ENCODE measurements at regions not wholly inside any gene's neighbourhood (a gene's known extent, or its start where the extent isn't known, plus 50 kb on each side); places are given as distances from the start of the nearest gene placed in this dataset.

GRCh38 chr4:22870847-22871449 lies 178.2 kb downstream of the GBA3 start:
- peaks cover 3% of the 10 kb centered on the region for H3K9me3 Mint-ChIP-seq (ENCODE audit: insufficient read depth)

DNA sequence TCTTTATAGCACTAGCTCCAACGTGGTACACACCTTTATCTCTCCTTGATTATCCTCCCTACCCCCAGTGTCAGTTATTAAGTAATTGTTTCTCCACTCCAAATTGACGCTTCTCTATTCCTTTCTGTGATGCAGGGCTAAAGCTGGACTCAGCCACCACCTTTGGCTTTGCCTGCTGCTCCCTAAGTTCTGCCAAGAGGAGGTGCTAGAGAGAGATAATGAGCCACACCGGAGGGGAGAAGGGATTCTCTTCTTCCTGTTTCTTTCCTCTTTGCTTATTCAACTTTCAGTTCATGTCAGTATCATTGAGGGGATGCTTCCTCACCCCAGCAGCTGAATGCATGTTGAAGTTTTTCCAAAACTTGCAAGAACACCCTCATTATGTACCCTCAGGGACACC lies 176.5 kb downstream of the GBA3 start:
- H3K27ac ChIP-seq (ENCODE audit: low read length in 2 of 2) = no peak overlapping the region
- no peak overlapping the region for H3K4me2 ChIP-seq (replicated peaks; ENCODE audit: low read depth, low read length, poor library complexity, severe bottlenecking)
- peaks cover 3% of the 10 kb centered on the region for H3K9me3 Mint-ChIP-seq (ENCODE audit: insufficient read depth)
- H3K9me3 ChIP-seq (ENCODE audit: control extremely low read depth in 1 of 3, control insufficient read depth in 2 of 3, insufficient read depth in 1 of 3, low read length in 2 of 3) = no peaks in the 10 kb centered on the region
- H3K27ac Mint-ChIP-seq = no peak overlapping the region
- H2AFZ ChIP-seq (ENCODE audit: insufficient read depth, low read depth, low read length, poor library complexity, severe bottlenecking) = no peak overlapping the region
- ATAC-seq (ENCODE audit: low read depth) (no peak), DNase-seq (no peak)
- no peak for TF ChIP-seq EZH2 (IDR thresholded peaks at IDR 0.05; ENCODE audit: borderline replicate concordance, insufficient read depth, low read depth, low read length, poor library complexity, severe bottlenecking)
- TF ChIP-seq CTCF (IDR thresholded peaks at IDR 0.05) = no peak
- H3K4me1 ChIP-seq (ENCODE audit: control insufficient read depth in 2 of 2, insufficient read depth in 2 of 2, low read length in 2 of 2) = no peaks in the 10 kb centered on the region
- no peak overlapping the region for H3K4me3 ChIP-seq (ENCODE audit: control extremely low read depth in 1 of 5, extremely low read depth in 1 of 5, insufficient read depth in 1 of 5, low read depth in 2 of 5, low read length in 4 of 5)
- H3K4me1 Mint-ChIP-seq = no peaks in the 10 kb centered on the region
- H4K20me1 ChIP-seq (ENCODE audit: control insufficient read depth, insufficient read depth, low read length, poor library complexity, severe bottlenecking) = no peaks in the 10 kb centered on the region
- H3K27me3 ChIP-seq (replicated peaks in 1 of 4; ENCODE audit: control extremely low read depth in 1 of 4, control insufficient read depth in 3 of 4, insufficient read depth in 4 of 4, low read length in 3 of 4) = no peaks in the 10 kb centered on the region
- intact Hi-C loops (cut with micrococcal nuclease) = no loop called here
- H3K36me3 ChIP-seq (replicated peaks in 1 of 2; ENCODE audit: control extremely low read depth in 1 of 2, control insufficient read depth in 1 of 2, extremely low read depth in 1 of 2, insufficient read depth in 2 of 2, low read length in 1 of 2) = no peaks in the 10 kb centered on the region
- H3K9ac ChIP-seq (ENCODE audit: low read length) = no peak overlapping the region
- no CpG with 5 or more reads among the region's 3 CpGs for WGBS (ENCODE audit: insufficient coverage)
- H3K79me2 ChIP-seq (ENCODE audit: control insufficient read depth, insufficient read depth, low read length) = no peaks in the 10 kb centered on the region
- ChIA-PET POLR2A (no interaction called here), CTCF (no interaction called here)
- H3K4me3 Mint-ChIP-seq = no peak overlapping the region
- H3K27me3 Mint-ChIP-seq = no peaks in the 10 kb centered on the region

More at GRCh38 chr4:22870847-22871449, 178.2 kb downstream of the GBA3 start:
- no peaks in the 10 kb centered on the region for H3K9me3 ChIP-seq (ENCODE audit: control extremely low read depth in 1 of 3, control insufficient read depth in 2 of 3, insufficient read depth in 1 of 3, low read length in 2 of 3)
- TF ChIP-seq EZH2 (IDR thresholded peaks at IDR 0.05; ENCODE audit: borderline replicate concordance, insufficient read depth, low read depth, low read length, poor library complexity, severe bottlenecking) (no peak), CTCF (IDR thresholded peaks at IDR 0.05) (no peak)
- H3K9ac ChIP-seq (ENCODE audit: low read length) = no peak overlapping the region
- no peak overlapping the region for H3K4me3 ChIP-seq (ENCODE audit: control extremely low read depth in 1 of 5, extremely low read depth in 1 of 5, insufficient read depth in 1 of 5, low read depth in 2 of 5, low read length in 4 of 5)
- Mint-ChIP-seq H3K27me3 (no peaks in the 10 kb centered on the region), H3K4me1 (no peaks in the 10 kb centered on the region), H3K4me3 (no peak overlapping the region), H3K27ac (no peak overlapping the region)
- H3K36me3 ChIP-seq (replicated peaks in 1 of 2; ENCODE audit: control extremely low read depth in 1 of 2, control insufficient read depth in 1 of 2, extremely low read depth in 1 of 2, insufficient read depth in 2 of 2, low read length in 1 of 2) = no peaks in the 10 kb centered on the region
- ATAC-seq (ENCODE audit: low read depth) (no peak), DNase-seq (no peak)
- CTCF ChIA-PET = no interaction called here
- 89% methylated on average over 4 of the region's 7 CpGs for WGBS (ENCODE audit: insufficient coverage)
- POLR2A ChIA-PET = no interaction called here
- no peak overlapping the region for H2AFZ ChIP-seq (ENCODE audit: insufficient read depth, low read depth, low read length, poor library complexity, severe bottlenecking)
- no peaks in the 10 kb centered on the region for H4K20me1 ChIP-seq (ENCODE audit: control insufficient read depth, insufficient read depth, low read length, poor library complexity, severe bottlenecking)
- H3K27me3 ChIP-seq (replicated peaks in 1 of 4; ENCODE audit: control extremely low read depth in 1 of 4, control insufficient read depth in 3 of 4, insufficient read depth in 4 of 4, low read length in 3 of 4) = no peaks in the 10 kb centered on the region
- no peaks in the 10 kb centered on the region for H3K79me2 ChIP-seq (ENCODE audit: control insufficient read depth, insufficient read depth, low read length)
- H3K27ac ChIP-seq (ENCODE audit: low read length in 2 of 2) = no peak overlapping the region
- H3K4me1 ChIP-seq (ENCODE audit: control insufficient read depth in 2 of 2, insufficient read depth in 2 of 2, low read length in 2 of 2) = no peaks in the 10 kb centered on the region
- intact Hi-C loops (cut with micrococcal nuclease) = no loop called here
- H3K4me2 ChIP-seq (replicated peaks; ENCODE audit: low read depth, low read length, poor library complexity, severe bottlenecking) = no peak overlapping the region
